IMR-90 (cell line): ENCODE measurements at regions not wholly inside any gene's neighbourhood (a gene's known extent, or its start where the extent isn't known, plus 50 kb on each side); places are given as distances from the start of the nearest gene placed in this dataset.
A peak's percentile ranks its signal among the peaks of the same experiment; 100 is the strongest.

Experiments
- ATAC-seq: fragments of 200-7000 bp; cut with Tn5 transposase; 2 replicates; pipeline ENCODE4 v1.9.1; 2020; ENCODE audit warnings: low read depth, mild to moderate bottlenecking, moderate library complexity
- BruUV-seq: library from RNA; stranded (reverse); fragments of 400-500 nt; replicated peaks from 2 replicates; lab custom pipeline; 2021; lab: Mats Ljungman, UMichigan
- CTCF ChIA-PET: fragments of 300-600 bp; formaldehyde crosslinking; extraction: SDS; loops from one replicate; lab custom pipeline; 2021; ENCODE audit warnings: antibody characterized with exemption; lab: Yijun Ruan, JAX
- POLR2A ChIA-PET: fragments of 300-600 bp; sonication (Branson Sonifier 250); formaldehyde crosslinking; loops from one replicate; lab custom pipeline; 2022; ENCODE audit warnings: antibody characterized with exemption; ENCODE audit not compliant: unreplicated experiment; lab: Charles Lee
- DNase-seq: peaks from one replicate; pipeline ENCODE4 v3.0.0; 2013
- H2AFZ ChIP-seq: replicated peaks from 2 replicates; pipeline ENCODE3; 2013; ENCODE audit warnings: low read length, mild to moderate bottlenecking; ENCODE audit not compliant: poor library complexity
- H2AK5ac ChIP-seq: 2 replicates; pipeline ENCODE4 v1.6.1; 2013; ENCODE audit warnings: low read depth, low read length, inconsistent platforms
- H2AK9ac ChIP-seq: replicated peaks from 2 replicates; pipeline ENCODE3; 2013; ENCODE audit warnings: mild to moderate bottlenecking, low read depth, low read length, moderate library complexity; ENCODE audit not compliant: poor library complexity
- H2BK120ac ChIP-seq: 2 replicates; pipeline ENCODE4 v1.6.1; 2013; ENCODE audit warnings: low read depth, low read length, inconsistent platforms
- H2BK15ac ChIP-seq: 3 replicates; pipeline ENCODE4 v1.6.1; 2013; ENCODE audit warnings: low read depth, low read length, inconsistent platforms
- H2BK20ac ChIP-seq: 2 replicates; pipeline ENCODE4 v1.6.1; 2013; ENCODE audit warnings: low read depth, mild to moderate bottlenecking, inconsistent platforms, low read length, moderate library complexity
- H2BK5ac ChIP-seq: 2 replicates; pipeline ENCODE4 v1.6.1; 2013; ENCODE audit warnings: mild to moderate bottlenecking, low read depth, low read length, inconsistent platforms; ENCODE audit not compliant: poor library complexity, severe bottlenecking
- H3K14ac ChIP-seq: replicated peaks from 2 replicates; pipeline ENCODE4 v1.6.1; 2013; ENCODE audit warnings: low read depth, low read length, inconsistent platforms
- H3K18ac ChIP-seq: 2 replicates; pipeline ENCODE4 v1.6.1; 2013; ENCODE audit warnings: low read depth, low read length, control low read depth
- H3K23ac ChIP-seq: 2 replicates; pipeline ENCODE4 v1.6.1; 2013; ENCODE audit warnings: low read depth, low read length, inconsistent platforms
- H3K27ac ChIP-seq: 2 replicates; pipeline ENCODE4 v1.5.1; 2013; ENCODE audit warnings: mild to moderate bottlenecking, control low read depth, low read length; ENCODE audit not compliant: insufficient read depth
- H3K27me3 ChIP-seq: 2 replicates; pipeline ENCODE4 v1.6.1; 2013; ENCODE audit warnings: low read length; ENCODE audit not compliant: control insufficient read depth, insufficient read depth
- H3K36me3 ChIP-seq: 2 replicates; pipeline ENCODE4 v1.6.1; 2013; ENCODE audit warnings: low read length, mixed read lengths; ENCODE audit not compliant: control insufficient read depth, insufficient read depth
- H3K4ac ChIP-seq: 2 replicates; pipeline ENCODE4 v1.6.1; 2013; ENCODE audit warnings: low read depth, low read length, inconsistent platforms
- H3K4me1 ChIP-seq: 2 replicates; pipeline ENCODE4 v1.6.1; 2013; ENCODE audit warnings: low read length, mixed read lengths; ENCODE audit not compliant: control insufficient read depth, insufficient read depth
- H3K4me2 ChIP-seq: 2 replicates; pipeline ENCODE4 v1.6.1; 2013; ENCODE audit warnings: low read depth, mild to moderate bottlenecking, control low read depth, low read length, moderate library complexity
- H3K4me3 ChIP-seq: 2 replicates; pipeline ENCODE4 v1.5.1; 2013; ENCODE audit warnings: low read depth, mild to moderate bottlenecking, control low read depth, low read length, moderate library complexity; ENCODE audit not compliant: insufficient read depth
- H3K56ac ChIP-seq: 2 replicates; pipeline ENCODE4 v1.6.1; 2013; ENCODE audit warnings: low read length, inconsistent platforms; ENCODE audit not compliant: insufficient read depth; ENCODE audit errors: extremely low read depth
- H3K79me1 ChIP-seq, 2 experiments: 2 replicates each; pipeline ENCODE4 v1.6.1; 2013; ENCODE audit warnings: low read length in 2 of 2, inconsistent platforms in 1 of 2, low read depth in 1 of 2
- H3K9ac ChIP-seq: 2 replicates; pipeline ENCODE4 v1.6.1; 2013; ENCODE audit warnings: low read depth, low read length, control low read depth
- H3K9me1 ChIP-seq: 2 replicates; pipeline ENCODE4 v1.6.1; 2013; ENCODE audit warnings: low read length, inconsistent platforms; ENCODE audit not compliant: insufficient read depth
- H3K9me3 ChIP-seq: 2 replicates; pipeline ENCODE4 v1.6.1; 2013; ENCODE audit warnings: low read length; ENCODE audit not compliant: control insufficient read depth, insufficient read depth
- H4K20me1 ChIP-seq: 2 replicates; pipeline ENCODE4 v1.6.1; 2013; ENCODE audit warnings: low read length, inconsistent platforms; ENCODE audit not compliant: insufficient read depth
- H4K5ac ChIP-seq: 2 replicates; pipeline ENCODE4 v1.6.1; 2013; ENCODE audit warnings: mild to moderate bottlenecking, low read depth, low read length, control low read depth
- H4K8ac ChIP-seq, 2 experiments: 2 replicates each; pipeline ENCODE4 v1.6.1; 2013; ENCODE audit warnings: low read depth in 2 of 2, low read length in 2 of 2, control low read depth in 1 of 2, inconsistent platforms in 1 of 2
- H4K91ac ChIP-seq: 2 replicates; pipeline ENCODE4 v1.6.1; 2013; ENCODE audit warnings: low read depth, low read length, inconsistent platforms; ENCODE audit not compliant: insufficient read depth
- BHLHE40 ChIP-seq: fragments of 150-350 bp; IDR thresholded peaks from 2 replicates; pipeline ENCODE4 v1.6.1; 2016; ENCODE audit warnings: mild to moderate bottlenecking, low read depth, low read length
- CEBPB ChIP-seq: IDR thresholded peaks from 2 replicates; pipeline ENCODE4 v1.6.1; 2012; ENCODE audit warnings: low read depth, low read length, improper control_type of control experiment
- CHD1 ChIP-seq: IDR thresholded peaks from 2 replicates; pipeline ENCODE4 v1.6.1; 2012; ENCODE audit warnings: low read depth, low read length, improper control_type of control experiment
- CTCF ChIP-seq: conservative IDR thresholded peaks from 2 replicates; pipeline ENCODE4 v1.5.1; 2012; ENCODE audit warnings: mild to moderate bottlenecking, low read depth, low read length, improper control_type of control experiment
- ELK1 ChIP-seq: fragments of 150-350 bp; IDR thresholded peaks from 2 replicates; pipeline ENCODE4 v1.6.1; 2016; ENCODE audit warnings: low read depth, mild to moderate bottlenecking, low read length, moderate library complexity, borderline replicate concordance
- FOS ChIP-seq: fragments of 150-350 bp; IDR thresholded peaks from 2 replicates; pipeline ENCODE4 v1.6.1; 2016; ENCODE audit warnings: low read depth, low read length
- MAFK ChIP-seq: IDR thresholded peaks from 2 replicates; pipeline ENCODE4 v1.6.1; 2012; ENCODE audit warnings: low read depth, low read length, improper control_type of control experiment
- MAZ ChIP-seq: IDR thresholded peaks from 2 replicates; pipeline ENCODE4 v1.6.1; 2012; ENCODE audit warnings: low read depth, mild to moderate bottlenecking, low read length, improper control_type of control experiment, moderate library complexity, borderline replicate concordance
- MXI1 ChIP-seq: IDR thresholded peaks from 2 replicates; pipeline ENCODE4 v1.6.1; 2012; ENCODE audit warnings: low read depth, mild to moderate bottlenecking, low read length, moderate library complexity, borderline replicate concordance
- NFE2L2 ChIP-seq: fragments of 150-350 bp; IDR thresholded peaks from 2 replicates; pipeline ENCODE4 v1.6.1; 2016; ENCODE audit warnings: low read depth, mild to moderate bottlenecking, low read length
- POLR2A ChIP-seq: IDR thresholded peaks from 2 replicates; pipeline ENCODE4 v1.6.1; 2012; ENCODE audit warnings: mild to moderate bottlenecking, low read depth, low read length
- RAD21 ChIP-seq: IDR thresholded peaks from 2 replicates; pipeline ENCODE4 v1.6.1; 2012; ENCODE audit warnings: low read length, improper control_type of control experiment
- RCOR1 ChIP-seq: IDR thresholded peaks from 2 replicates; pipeline ENCODE4 v1.6.1; 2012; ENCODE audit warnings: mild to moderate bottlenecking, low read length, improper control_type of control experiment; ENCODE audit not compliant: insufficient replicate concordance
- RFX5 ChIP-seq: IDR thresholded peaks from 2 replicates; pipeline ENCODE4 v1.8.0; 2012; ENCODE audit warnings: low read depth, mild to moderate bottlenecking, low read length, moderate library complexity
- SMC3 ChIP-seq: fragments of 150-350 bp; IDR thresholded peaks from 2 replicates; pipeline ENCODE4 v1.6.1; 2016; ENCODE audit warnings: low read depth, mild to moderate bottlenecking, antibody characterized with exemption, low read length, moderate library complexity
- WGBS, 2 experiments: methylation state at CpG; one replicate each; pipeline versions ENCODE4 v1.1.5 to v1.1.7; 2013; ENCODE audit warnings: missing lambda C conversion rate in 2 of 2; ENCODE audit not compliant: insufficient read length in 1 of 2; ENCODE audit errors: extremely low coverage in 2 of 2; 5-methylcytosine and 5-hydroxymethylcytosine counted together
- dilution Hi-C: fragments of 300-500 bp; cut with HindIII; formaldehyde crosslinking; loops from one replicate; pipeline ENCODE4 v1.14.3; 2018; ENCODE audit warnings: low sequenced_read_pairs; ENCODE audit not compliant: unreplicated experiment
- in situ Hi-C: fragments of 300-500 bp; cut with MboI; formaldehyde crosslinking; loops from 3 replicates; pipeline ENCODE4 v1.14.3; 2019; ENCODE audit warnings: low sequenced_read_pairs, inconsistent platforms, mixed read lengths
- intact Hi-C: fragments of 100-400 bp; cut with micrococcal nuclease; formaldehyde crosslinking; loops from 2 replicates; pipeline ENCODE4 v1.10.0; 2022
- TF ChIP-seq, protein P1 (sequence below): fragments of 150-350 bp; IDR thresholded peaks from 2 replicates; pipeline ENCODE4 v1.6.1; 2017; ENCODE audit warnings: mild to moderate bottlenecking, antibody characterized with exemption, low read length, low read depth

DNA sequence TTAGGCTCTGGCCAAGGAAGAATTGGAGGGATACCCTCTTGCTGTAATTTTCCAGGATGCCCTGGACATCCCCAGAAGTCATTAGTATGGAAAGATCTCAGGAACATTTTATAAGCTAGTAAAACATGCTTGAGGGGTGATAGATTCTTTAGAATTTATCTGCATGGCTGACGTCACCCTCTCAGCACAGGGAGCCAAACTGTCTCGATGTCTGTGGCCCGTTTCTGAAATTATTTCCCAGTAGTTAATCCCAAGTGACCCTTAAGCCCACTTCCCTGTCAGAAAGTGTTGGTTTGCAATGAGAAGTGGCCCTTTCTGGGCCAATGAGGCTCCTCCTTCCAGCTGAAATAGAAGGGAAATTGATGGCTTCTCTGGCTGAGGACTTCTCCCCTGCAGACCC lies 184.5 kb upstream of the BMPER start:
- BruUV-seq, result no TSS peak
- H2AFZ ChIP-seq, result no peak overlapping the region
- no peaks in the 10 kb centered on the region for H3K79me1 ChIP-seq
- peaks cover 1% of the 10 kb centered on the region; the same call in 1 of the 2 replicates for H3K27me3 ChIP-seq
- 0 out of 3 replicates have a peak overlapping the region, but pooled peaks have one; percentile 44 for H2BK15ac ChIP-seq
- H3K9me1 ChIP-seq, result peaks cover 5% of the 10 kb centered on the region; the same call in 1 of the 2 replicates
- H3K4me1 ChIP-seq, result peaks cover 15% of the 10 kb centered on the region
- H3K36me3 ChIP-seq, result no peaks in the 10 kb centered on the region
- in situ Hi-C loops (no loop called here), dilution Hi-C loops (no loop called here), intact Hi-C loops (no loop called here)
- no peak overlapping the region for H2AK9ac ChIP-seq
- WGBS, 2 experiments, result no CpG with 5 or more reads among the region's 3 CpGs
- H3K14ac ChIP-seq, result 0 out of 2 replicates have a peak overlapping the region, but pooled peaks have one; percentile 24
- ChIA-PET POLR2A (no interaction called here), CTCF (interaction anchor here (0.5 kb wide), 1 partner anchor 25 kb away, joined by 3 read pairs; no protein-coding TSS in a partner anchor)
- no peak overlapping the region for H3K4me2 ChIP-seq
- H4K8ac ChIP-seq, result no peak overlapping the region
- no peak for TF ChIP-seq ELK1
- no peak for TF ChIP-seq MAFK
- no peak for TF ChIP-seq SMC3
- no peak for TF ChIP-seq CTCF
- TF ChIP-seq POLR2A, result no peak
- TF ChIP-seq FOS, result no peak
- no peak for TF ChIP-seq RFX5
- TF ChIP-seq, protein P1, sequence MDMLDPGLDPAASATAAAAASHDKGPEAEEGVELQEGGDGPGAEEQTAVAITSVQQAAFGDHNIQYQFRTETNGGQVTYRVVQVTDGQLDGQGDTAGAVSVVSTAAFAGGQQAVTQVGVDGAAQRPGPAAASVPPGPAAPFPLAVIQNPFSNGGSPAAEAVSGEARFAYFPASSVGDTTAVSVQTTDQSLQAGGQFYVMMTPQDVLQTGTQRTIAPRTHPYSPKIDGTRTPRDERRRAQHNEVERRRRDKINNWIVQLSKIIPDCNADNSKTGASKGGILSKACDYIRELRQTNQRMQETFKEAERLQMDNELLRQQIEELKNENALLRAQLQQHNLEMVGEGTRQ, result no peak
- no peak for TF ChIP-seq CEBPB
- TF ChIP-seq MXI1, result no peak
- TF ChIP-seq RAD21, result no peak
- TF ChIP-seq BHLHE40, result no peak
- no peak for TF ChIP-seq RCOR1
- no peak for TF ChIP-seq NFE2L2
- no peak for TF ChIP-seq MAZ
- TF ChIP-seq CHD1, result no peak
- no peak overlapping the region for H2AK5ac ChIP-seq
- peak overlapping the region; percentile 45; the same call in 1 of the 2 replicates for H4K5ac ChIP-seq
- no peak overlapping the region for H3K4me3 ChIP-seq
- peaks cover 3% of the 10 kb centered on the region; the same call in 1 of the 2 replicates for H3K9me3 ChIP-seq
- no peak overlapping the region for H2BK120ac ChIP-seq
- no peaks in the 10 kb centered on the region for H4K20me1 ChIP-seq
- no peak overlapping the region for H3K4ac ChIP-seq
- no peak overlapping the region for H4K91ac ChIP-seq
- ATAC-seq (no peak), DNase-seq (no peak)
- H3K27ac ChIP-seq, result no peak overlapping the region
- H2BK20ac ChIP-seq, result peak overlapping the region; percentile 18; the same call in 1 of the 2 replicates
- no peak overlapping the region for H2BK5ac ChIP-seq
- H3K56ac ChIP-seq, result no peak overlapping the region
- no peak overlapping the region for H3K9ac ChIP-seq
- peak overlapping the region; percentile 1; the same call in 1 of the 2 replicates for H3K18ac ChIP-seq
- H3K23ac ChIP-seq, result no peak overlapping the region
